SK-N-SH (cell line): ENCODE measurements at regions not wholly inside any gene's neighbourhood (a gene's known extent, or its start where the extent isn't known, plus 50 kb on each side); places are given as distances from the start of the nearest gene placed in this dataset.

ENCODE experiments used
- CTCF ChIA-PET: fragments of 300-600, 350-600 bp; formaldehyde crosslinking; extraction: SDS; loops from one replicate; lab custom pipeline; 2021; lab: Yijun Ruan, JAX
- POLR2A ChIA-PET: fragments of 350-600 bp; sonication (Branson Sonifier 250); formaldehyde crosslinking; extraction: SDS; loops from one replicate; lab custom pipeline; 2020; ENCODE audit warnings: antibody characterized with exemption, inconsistent platforms; lab: Yijun Ruan, JAX
- DNase-seq: peaks from one replicate; pipeline ENCODE4 v3.0.0; 2012
- H2AFZ ChIP-seq: fragments of 200-600 bp; sonication (generic); 2 replicates; pipeline ENCODE4 v1.8.1; 2016; ENCODE audit warnings: antibody characterized with exemption, mild to moderate bottlenecking, low read depth
- H3F3A ChIP-seq: fragments of 200-600 bp; sonication (generic); replicated peaks from 2 replicates; pipeline ENCODE3; 2016; ENCODE audit warnings: antibody characterized with exemption, mild to moderate bottlenecking; ENCODE audit not compliant: insufficient read depth
- H3K27ac ChIP-seq, 2 experiments: fragments of 200-500 bp in 1 of 2; fragments of 200-600 bp in 1 of 2; sonication (Bioruptor generic) in 1 of 2; sonication (generic), shearing (Covaris generic) in 1 of 2; 2 replicates each; pipeline versions ENCODE4 v1.5.1 to v1.6.1; 2014 to 2016; ENCODE audit warnings: low read depth in 2 of 2, inconsistent platforms in 1 of 2, low read length in 1 of 2, mild to moderate bottlenecking in 1 of 2, mixed read lengths in 1 of 2
- H3K27me3 ChIP-seq: fragments of 200-600 bp; sonication (generic), shearing (Covaris generic); 2 replicates; pipeline ENCODE4 v1.6.1; 2016; ENCODE audit warnings: mixed run types; ENCODE audit not compliant: insufficient read depth
- H3K36me3 ChIP-seq, 2 experiments: fragments of 200-500 bp in 1 of 2; fragments of 200-600 bp in 1 of 2; sonication (Bioruptor generic) in 1 of 2; sonication (generic) in 1 of 2; replicated peaks in 1 of 2; 2 replicates each; pipeline versions ENCODE3 to v1.5.1; 2014 to 2016; ENCODE audit warnings: low read length in 1 of 2, mild to moderate bottlenecking in 1 of 2; ENCODE audit not compliant: insufficient read depth in 2 of 2, control insufficient read depth in 1 of 2
- H3K4me1 ChIP-seq, 2 experiments: fragments of 200-500 bp in 1 of 2; fragments of 200-600 bp in 1 of 2; sonication (Bioruptor generic) in 1 of 2; sonication (generic), shearing (Covaris generic) in 1 of 2; 2 replicates each; pipeline versions ENCODE4 v1.5.1 to v1.6.1; 2014 to 2016; ENCODE audit warnings: low read depth in 1 of 2, low read length in 1 of 2, mixed run types in 1 of 2; ENCODE audit not compliant: insufficient read depth in 2 of 2, control insufficient read depth in 1 of 2
- H3K4me2 ChIP-seq: fragments of 200-600 bp; sonication (generic), shearing (Covaris generic); 2 replicates; pipeline ENCODE4 v1.6.1; 2017; ENCODE audit warnings: mixed run types
- H3K4me3 ChIP-seq, 2 experiments: fragments of 200-500 bp in 1 of 2; fragments of 200-600 bp in 1 of 2; sonication (Bioruptor generic) in 1 of 2; sonication (generic), shearing (Covaris generic) in 1 of 2; 2 replicates each; pipeline versions ENCODE4 v1.5.1 to v1.8.1; 2014 to 2016; ENCODE audit warnings: low read depth in 2 of 2, inconsistent platforms in 1 of 2, low read length in 1 of 2, mild to moderate bottlenecking in 1 of 2, mixed read lengths in 1 of 2, moderate library complexity in 1 of 2
- H3K79me2 ChIP-seq: fragments of 200-600 bp; sonication (generic); 2 replicates; pipeline ENCODE4 v1.8.1; 2017; ENCODE audit warnings: mild to moderate bottlenecking; ENCODE audit not compliant: insufficient read depth
- H3K9ac ChIP-seq: fragments of 200-600 bp; sonication (generic); 2 replicates; pipeline ENCODE4 v1.6.1; 2017; ENCODE audit warnings: mixed run types
- H3K9me2 ChIP-seq: fragments of 200-600 bp; sonication (generic); 2 replicates; pipeline ENCODE4 v1.6.1; 2017; ENCODE audit warnings: mixed run types
- H3K9me3 ChIP-seq: fragments of 200-600 bp; sonication (generic); 2 replicates; pipeline ENCODE4 v1.6.1; 2017; ENCODE audit warnings: mixed run types, mild to moderate bottlenecking, moderate library complexity
- H4K20me1 ChIP-seq: fragments of 200-600 bp; sonication (generic); 2 replicates; pipeline ENCODE4 v1.6.1; 2017; ENCODE audit warnings: mild to moderate bottlenecking, mixed run types; ENCODE audit not compliant: insufficient read depth
- CHD2 ChIP-seq: fragments of 150-350 bp; IDR thresholded peaks from 2 replicates; pipeline ENCODE4 v1.6.1; 2018; ENCODE audit warnings: low read length; ENCODE audit not compliant: partially characterized antibody
- EP300 ChIP-seq, 2 experiments: IDR thresholded peaks; 2 replicates each; pipeline versions ENCODE4 v1.4.0 to v1.6.1; 2012; ENCODE audit warnings: borderline replicate concordance in 1 of 2, low read depth in 1 of 2, low read length in 1 of 2
- EZH2phosphoT487 ChIP-seq: fragments of 200-600 bp; sonication (generic); IDR thresholded peaks from 2 replicates; pipeline ENCODE4 v1.6.1; 2017; ENCODE audit warnings: low read depth, mixed run types, mild to moderate bottlenecking, antibody characterized with exemption, moderate library complexity, borderline replicate concordance
- FOSL2 ChIP-seq: IDR thresholded peaks from 2 replicates; pipeline ENCODE4 v1.4.0; 2012; ENCODE audit warnings: low read depth, mild to moderate bottlenecking, moderate library complexity, borderline replicate concordance
- FOXM1 ChIP-seq: IDR thresholded peaks from 2 replicates; pipeline ENCODE4 v1.4.0; 2012; ENCODE audit warnings: low read depth, mild to moderate bottlenecking
- GATA2 ChIP-seq: sonication (generic); formaldehyde crosslinking; IDR thresholded peaks from 2 replicates; pipeline ENCODE4 v1.5.0; 2020; ENCODE audit warnings: mild to moderate bottlenecking, missing genetic modification reagents
- JUND ChIP-seq: IDR thresholded peaks from 2 replicates; pipeline ENCODE4 v1.4.0; 2012
- MXI1 ChIP-seq: IDR thresholded peaks from 2 replicates; pipeline ENCODE4 v1.6.1; 2012; ENCODE audit warnings: mild to moderate bottlenecking, low read depth, low read length, improper control_type of control experiment
- NRF1 ChIP-seq: IDR thresholded peaks from 2 replicates; pipeline ENCODE4 v1.6.1; 2012; ENCODE audit warnings: low read depth, mild to moderate bottlenecking, low read length
- POLR2AphosphoS5 ChIP-seq: IDR thresholded peaks from 2 replicates; pipeline ENCODE4 v1.6.1; 2012; ENCODE audit warnings: low read depth, low read length
- RAD21 ChIP-seq: IDR thresholded peaks from 2 replicates; pipeline ENCODE4 v1.6.1; 2012; ENCODE audit warnings: mild to moderate bottlenecking, low read length
- REST ChIP-seq: IDR thresholded peaks from 2 replicates; pipeline ENCODE4 v1.6.1; 2012; ENCODE audit warnings: mild to moderate bottlenecking, low read depth, low read length, moderate library complexity
- RFX5 ChIP-seq: IDR thresholded peaks from 2 replicates; pipeline ENCODE4 v1.6.1; 2012; ENCODE audit warnings: mild to moderate bottlenecking, improper control_type of control experiment, low read length
- SMC3 ChIP-seq: IDR thresholded peaks from 2 replicates; pipeline ENCODE4 v1.6.1; 2012; ENCODE audit warnings: low read depth, low read length, improper control_type of control experiment
- TAF1 ChIP-seq: IDR thresholded peaks from 2 replicates; pipeline ENCODE4 v1.6.1; 2012; ENCODE audit warnings: low read depth, mild to moderate bottlenecking, low read length, moderate library complexity, borderline replicate concordance
- TCF12 ChIP-seq: IDR thresholded peaks from 2 replicates; pipeline ENCODE4 v1.4.0; 2012
- USF2 ChIP-seq: fragments of 150-350 bp; IDR thresholded peaks from 2 replicates; pipeline ENCODE4 v1.6.1; 2017; ENCODE audit warnings: antibody characterized with exemption, low read length, low read depth, borderline replicate concordance
- WGBS: methylation state at CpG from one replicate; pipeline ENCODE4 v1.1.6; 2017; ENCODE audit warnings: low lambda C conversion rate; 5-methylcytosine and 5-hydroxymethylcytosine counted together
- TF ChIP-seq, protein P1 (sequence below): fragments of 200-600 bp; sonication (generic); IDR thresholded peaks from 2 replicates; pipeline ENCODE4 v1.6.1; 2017; ENCODE audit warnings: antibody characterized with exemption, mild to moderate bottlenecking, moderate library complexity
- TF ChIP-seq, protein P2 (sequence below): IDR thresholded peaks from 2 replicates; pipeline ENCODE4 v1.4.0; 2012; ENCODE audit warnings: low read depth

DNA sequence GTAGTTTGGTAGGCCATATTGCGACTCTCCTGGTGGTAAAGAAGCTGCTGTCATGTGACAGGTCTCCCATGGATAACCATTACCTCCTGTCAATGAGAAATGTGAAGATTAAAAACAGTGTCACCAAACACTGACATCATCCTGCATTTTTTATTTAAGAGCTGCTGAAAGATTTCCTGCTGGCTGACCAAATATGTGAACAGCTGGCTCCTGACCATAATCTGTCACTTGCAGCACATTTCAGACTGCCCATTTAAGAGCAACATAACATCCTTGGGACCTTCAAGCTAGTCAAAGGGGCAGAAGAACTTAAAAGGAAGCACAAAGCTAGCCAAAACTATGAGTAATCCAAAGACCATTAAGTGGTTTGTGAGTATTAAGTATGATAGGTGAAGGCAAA lies 288.0 kb downstream of the IZUMO3 start (continued):
- TF ChIP-seq REST (no peak), NRF1 (no peak), JUND (no peak; the same call in 1 of the 2 replicates), SMC3 (no peak), EZH2phosphoT487 (no peak)

DNA sequence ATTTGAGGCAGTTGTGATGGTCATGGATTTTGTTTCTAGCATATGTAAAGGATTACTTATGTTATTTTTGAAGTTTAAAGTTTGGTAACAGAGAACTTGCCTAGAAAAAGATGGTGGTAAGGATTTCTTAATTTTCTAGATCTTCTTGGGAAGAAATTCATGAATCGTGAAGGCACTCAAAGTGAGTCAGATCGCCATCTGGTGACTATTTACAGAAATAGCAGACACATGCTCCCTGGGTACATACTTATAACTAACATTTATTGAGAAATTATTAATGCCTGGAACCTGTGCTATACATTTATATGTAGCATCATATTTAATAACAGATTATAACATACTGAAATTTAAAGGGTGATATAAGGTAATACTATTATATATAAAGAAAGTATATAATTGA lies 299.7 kb downstream of the IZUMO3 start:
- Histone ChIP-seq H3F3A (no peaks in the 10 kb centered on the region), H3K9ac (no peak overlapping the region), H3K27me3 (no peaks in the 10 kb centered on the region), H3K4me3 (no peak overlapping the region; a peak in 1 of 4 replicates), H4K20me1 (no peaks in the 10 kb centered on the region), H3K27ac (no peak overlapping the region), H3K4me2 (no peak overlapping the region), H3K79me2 (no peaks in the 10 kb centered on the region), H3K9me2 (no peaks in the 10 kb centered on the region), H2AFZ (no peak overlapping the region), H3K9me3 (no peaks in the 10 kb centered on the region), H3K36me3 (no peaks in the 10 kb centered on the region), H3K4me1 (no peaks in the 10 kb centered on the region)
- WGBS: 0% methylated on average over 2 of the region's 2 CpGs
- ChIA-PET POLR2A (no interaction called here), CTCF (interaction anchor here (0.7 kb wide), 1 partner anchor 8 kb away, joined by 4 read pairs; no protein-coding TSS in a partner anchor)
- peak; percentile 32; the same call in 1 of the 2 replicates for TF ChIP-seq SMC3
- TF ChIP-seq, protein P1, sequence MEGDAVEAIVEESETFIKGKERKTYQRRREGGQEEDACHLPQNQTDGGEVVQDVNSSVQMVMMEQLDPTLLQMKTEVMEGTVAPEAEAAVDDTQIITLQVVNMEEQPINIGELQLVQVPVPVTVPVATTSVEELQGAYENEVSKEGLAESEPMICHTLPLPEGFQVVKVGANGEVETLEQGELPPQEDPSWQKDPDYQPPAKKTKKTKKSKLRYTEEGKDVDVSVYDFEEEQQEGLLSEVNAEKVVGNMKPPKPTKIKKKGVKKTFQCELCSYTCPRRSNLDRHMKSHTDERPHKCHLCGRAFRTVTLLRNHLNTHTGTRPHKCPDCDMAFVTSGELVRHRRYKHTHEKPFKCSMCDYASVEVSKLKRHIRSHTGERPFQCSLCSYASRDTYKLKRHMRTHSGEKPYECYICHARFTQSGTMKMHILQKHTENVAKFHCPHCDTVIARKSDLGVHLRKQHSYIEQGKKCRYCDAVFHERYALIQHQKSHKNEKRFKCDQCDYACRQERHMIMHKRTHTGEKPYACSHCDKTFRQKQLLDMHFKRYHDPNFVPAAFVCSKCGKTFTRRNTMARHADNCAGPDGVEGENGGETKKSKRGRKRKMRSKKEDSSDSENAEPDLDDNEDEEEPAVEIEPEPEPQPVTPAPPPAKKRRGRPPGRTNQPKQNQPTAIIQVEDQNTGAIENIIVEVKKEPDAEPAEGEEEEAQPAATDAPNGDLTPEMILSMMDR: peak; percentile 48
- peak; percentile 56 for TF ChIP-seq RAD21
- no peak for TF ChIP-seq NRF1
- no peak for TF ChIP-seq EP300 (IDR thresholded peaks at IDR 0.05; ENCODE audit: borderline replicate concordance in 1 of 2, low read depth in 1 of 2, low read length in 1 of 2)
- DNase-seq: peak; percentile 4

DNA sequence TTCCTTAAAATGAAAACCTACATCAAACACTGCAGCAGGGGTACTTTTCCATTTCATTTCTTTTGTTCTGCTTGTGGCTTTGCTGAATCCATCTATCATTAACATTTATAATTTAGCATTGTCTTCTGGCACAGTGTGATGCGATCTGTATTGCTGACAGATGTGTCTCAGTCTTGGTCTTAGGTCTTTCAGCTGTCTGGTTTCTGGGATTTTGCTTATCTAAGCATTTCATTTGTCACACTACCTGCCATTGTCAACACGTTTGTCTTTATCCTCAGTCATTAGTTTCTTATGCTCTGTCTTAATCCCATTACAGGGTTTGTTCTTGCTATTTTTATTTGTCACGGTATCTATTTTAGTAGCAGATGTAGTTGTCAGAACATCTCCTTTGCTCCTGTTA lies 303.1 kb downstream of the IZUMO3 start:
- POLR2A ChIA-PET: no interaction called here
- H3K79me2 ChIP-seq: no peaks in the 10 kb centered on the region
- CTCF ChIA-PET: no interaction called here
- no peaks in the 10 kb centered on the region for H3F3A ChIP-seq
- no peak overlapping the region for H3K27ac ChIP-seq
- no peaks in the 10 kb centered on the region for H3K36me3 ChIP-seq
- no peaks in the 10 kb centered on the region for H4K20me1 ChIP-seq
- no peak overlapping the region for H2AFZ ChIP-seq
- DNase-seq: no peak
- H3K4me1 ChIP-seq: no peaks in the 10 kb centered on the region
- no peaks in the 10 kb centered on the region for H3K9me3 ChIP-seq
- H3K4me2 ChIP-seq: no peak overlapping the region
- 8% methylated on average over 3 of the region's 3 CpGs for WGBS
- no peak overlapping the region for H3K9ac ChIP-seq
- no peaks in the 10 kb centered on the region for H3K9me2 ChIP-seq
- no peaks in the 10 kb centered on the region for H3K27me3 ChIP-seq
- no peak overlapping the region for H3K4me3 ChIP-seq
- no peak for TF ChIP-seq FOXM1
- no peak for TF ChIP-seq GATA2
- TF ChIP-seq USF2: no peak
- TF ChIP-seq, protein P2, sequence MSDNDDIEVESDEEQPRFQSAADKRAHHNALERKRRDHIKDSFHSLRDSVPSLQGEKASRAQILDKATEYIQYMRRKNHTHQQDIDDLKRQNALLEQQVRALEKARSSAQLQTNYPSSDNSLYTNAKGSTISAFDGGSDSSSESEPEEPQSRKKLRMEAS: no peak
- TF ChIP-seq CHD2: no peak
- TF ChIP-seq TCF12: no peak
- TF ChIP-seq FOSL2: no peak
- no peak for TF ChIP-seq RAD21
- TF ChIP-seq MXI1: no peak
- no peak for TF ChIP-seq RFX5
- TF ChIP-seq TAF1: no peak
- no peak for TF ChIP-seq EP300 (IDR thresholded peaks at IDR 0.05; ENCODE audit: borderline replicate concordance in 1 of 2, low read depth in 1 of 2, low read length in 1 of 2)
- no peak for TF ChIP-seq JUND
- TF ChIP-seq POLR2AphosphoS5: no peak
